H9 (cell line): ENCODE measurements at regions not wholly inside any gene's neighbourhood (a gene's known extent, or its start where the extent isn't known, plus 50 kb on each side); places are given as distances from the start of the nearest gene placed in this dataset.

ENCODE experiments used
- DNase-seq: peaks from one replicate; pipeline ENCODE4 v3.0.0-alpha.2; 2017
- H2AFZ ChIP-seq: one replicate; pipeline ENCODE4 v1.6.1; 2013; ENCODE audit warnings: mild to moderate bottlenecking, low read length, control low read depth, moderate library complexity
- H2AK5ac ChIP-seq: 2 replicates; pipeline ENCODE4 v1.6.1; 2013; ENCODE audit warnings: low read length, control low read depth, mixed read lengths; ENCODE audit not compliant: insufficient read length
- H2BK120ac ChIP-seq: one replicate; pipeline ENCODE4 v1.6.1; 2013; ENCODE audit warnings: low read depth, mild to moderate bottlenecking, low read length, control low read depth, inconsistent platforms; ENCODE audit not compliant: poor library complexity, severe bottlenecking
- H2BK12ac ChIP-seq: 2 replicates; pipeline ENCODE4 v1.6.1; 2013; ENCODE audit warnings: low read length, control low read depth, mixed read lengths, low read depth; ENCODE audit not compliant: insufficient read length
- H2BK15ac ChIP-seq: 2 replicates; pipeline ENCODE4 v1.6.1; 2013; ENCODE audit warnings: low read depth, low read length, control low read depth
- H2BK20ac ChIP-seq: one replicate; pipeline ENCODE4 v1.6.1; 2013; ENCODE audit warnings: low read depth, mild to moderate bottlenecking, low read length, control low read depth, inconsistent platforms; ENCODE audit not compliant: poor library complexity, severe bottlenecking
- H2BK5ac ChIP-seq: 2 replicates; pipeline ENCODE4 v1.6.1; 2013; ENCODE audit warnings: low read length, control low read depth, mixed read lengths; ENCODE audit not compliant: insufficient read length
- H3K14ac ChIP-seq: 2 replicates; pipeline ENCODE4 v1.6.1; 2013; ENCODE audit warnings: low read length, control low read depth; ENCODE audit not compliant: insufficient read depth
- H3K18ac ChIP-seq: 2 replicates; pipeline ENCODE4 v1.6.1; 2013; ENCODE audit warnings: low read depth, mild to moderate bottlenecking, mixed read lengths, low read length, control low read depth; ENCODE audit not compliant: insufficient read length
- H3K23ac ChIP-seq: 2 replicates; pipeline ENCODE4 v1.6.1; 2013; ENCODE audit warnings: low read length, control low read depth, mixed read lengths, low read depth; ENCODE audit not compliant: insufficient read length
- H3K23me2 ChIP-seq: 2 replicates; pipeline ENCODE4 v1.6.1; 2013; ENCODE audit warnings: low read depth, mild to moderate bottlenecking, mixed read lengths, low read length, control low read depth; ENCODE audit not compliant: insufficient read length, poor library complexity, severe bottlenecking
- H3K27ac ChIP-seq: 2 replicates; pipeline ENCODE4 v1.5.1; 2013; ENCODE audit warnings: low read length, control low read depth, mixed read lengths, low read depth; ENCODE audit not compliant: insufficient read length
- H3K27me3 ChIP-seq: 2 replicates; pipeline ENCODE4 v1.6.1; 2013; ENCODE audit warnings: low read length, control low read depth, inconsistent platforms; ENCODE audit not compliant: insufficient read depth
- H3K4ac ChIP-seq: 2 replicates; pipeline ENCODE4 v1.6.1; 2013; ENCODE audit warnings: low read depth, mild to moderate bottlenecking, control low read depth, inconsistent platforms, low read length, moderate library complexity
- H3K4me1 ChIP-seq: 2 replicates; pipeline ENCODE4 v1.6.1; 2013; ENCODE audit warnings: low read length, control low read depth, inconsistent platforms; ENCODE audit not compliant: insufficient read depth
- H3K4me2 ChIP-seq: 2 replicates; pipeline ENCODE4 v1.6.1; 2013; ENCODE audit warnings: low read length, control low read depth, mixed read lengths; ENCODE audit not compliant: insufficient read length, insufficient read depth
- H3K56ac ChIP-seq: 2 replicates; pipeline ENCODE4 v1.6.1; 2013; ENCODE audit warnings: low read depth, mild to moderate bottlenecking, mixed read lengths, low read length, control low read depth; ENCODE audit not compliant: insufficient read length
- H3K79me1 ChIP-seq: 2 replicates; pipeline ENCODE4 v1.6.1; 2013; ENCODE audit warnings: low read depth, mild to moderate bottlenecking, moderate library complexity, low read length, control low read depth, inconsistent platforms; ENCODE audit not compliant: insufficient read depth, poor library complexity, severe bottlenecking
- H3K79me2 ChIP-seq: 2 replicates; pipeline ENCODE4 v1.6.1; 2013; ENCODE audit warnings: low read length, control low read depth, inconsistent platforms; ENCODE audit not compliant: insufficient read depth
- H3K9ac ChIP-seq: 2 replicates; pipeline ENCODE4 v1.6.1; 2013; ENCODE audit warnings: low read length, control low read depth, mixed read lengths; ENCODE audit not compliant: insufficient read length; ENCODE audit errors: extremely low read depth
- H3K9me3 ChIP-seq: one replicate; pipeline ENCODE4 v1.6.1; 2013; ENCODE audit warnings: low read depth, low read length, inconsistent platforms; ENCODE audit not compliant: control insufficient read depth
- H3T11ph ChIP-seq: one replicate; pipeline ENCODE4 v1.6.1; 2013; ENCODE audit warnings: mild to moderate bottlenecking, low read length, control low read depth, inconsistent platforms
- H4K20me1 ChIP-seq: one replicate; pipeline ENCODE4 v1.6.1; 2013; ENCODE audit not compliant: control insufficient read depth, insufficient read length, insufficient read depth
- H4K5ac ChIP-seq: 2 replicates; pipeline ENCODE4 v1.6.1; 2013; ENCODE audit warnings: low read depth, mild to moderate bottlenecking, mixed read lengths, low read length, control low read depth; ENCODE audit not compliant: insufficient read length
- H4K8ac ChIP-seq: replicated peaks from 2 replicates; pipeline ENCODE4 v1.6.1; 2013; ENCODE audit warnings: low read length, control low read depth, mixed read lengths, low read depth; ENCODE audit not compliant: insufficient read length
- H4K91ac ChIP-seq: 2 replicates; pipeline ENCODE4 v1.6.1; 2013; ENCODE audit warnings: low read depth, mild to moderate bottlenecking, moderate library complexity, mixed read lengths, low read length, control low read depth; ENCODE audit not compliant: insufficient read length
- H3K27ac Mint-ChIP-seq, 3 experiments: 2 replicates in 2 of 3; 3 replicates in 1 of 3; pipeline ENCODE4 v1.8.0; 2020 to 2021; ENCODE audit warnings: mixed read lengths in 3 of 3, mild to moderate bottlenecking in 1 of 3, moderate library complexity in 1 of 3
- H3K27me3 Mint-ChIP-seq: 2 replicates; pipeline ENCODE4 v1.8.0; 2021; ENCODE audit warnings: low read depth, mild to moderate bottlenecking, moderate library complexity, mixed read lengths
- H3K36me3 Mint-ChIP-seq, 3 experiments: 2 replicates in 2 of 3; 3 replicates in 1 of 3; pipeline ENCODE4 v1.8.0; 2020 to 2021; ENCODE audit warnings: low read depth in 3 of 3, mixed read lengths in 3 of 3; ENCODE audit not compliant: insufficient read depth in 1 of 3
- H3K4me1 Mint-ChIP-seq, 2 experiments: 2 replicates each; pipeline ENCODE4 v1.8.0; 2020; ENCODE audit warnings: mixed read lengths in 2 of 2
- H3K4me3 Mint-ChIP-seq, 2 experiments: 2 replicates in 1 of 2; 3 replicates in 1 of 2; pipeline ENCODE4 v1.8.0; 2020 to 2021; ENCODE audit warnings: mild to moderate bottlenecking in 2 of 2, mixed read lengths in 2 of 2, moderate library complexity in 1 of 2
- H3K9me3 Mint-ChIP-seq, 2 experiments: 2 replicates in 1 of 2; 3 replicates in 1 of 2; pipeline ENCODE4 v1.8.0; 2020; ENCODE audit warnings: mild to moderate bottlenecking in 2 of 2, mixed read lengths in 2 of 2, moderate library complexity in 1 of 2
- CTCF ChIP-seq: fragments of 200-600 bp; sonication (generic); conservative IDR thresholded peaks from 3 replicates; pipeline ENCODE4 v1.8.0; 2021; ENCODE audit warnings: antibody characterized with exemption, mild to moderate bottlenecking
- WGBS: extraction: QIAGEN DNeasy Blood & Tissue Kit; methylation state at CpG from one replicate; pipeline ENCODE4 v1.1.7; 2013; ENCODE audit warnings: missing lambda C conversion rate, low lambda C conversion rate, mixed read lengths; ENCODE audit not compliant: insufficient read length; ENCODE audit errors: extremely low coverage; 5-methylcytosine and 5-hydroxymethylcytosine counted together

- peaks cover 15% of the 10 kb centered on the region for H3K9me3 ChIP-seq
- H3K9ac ChIP-seq = no peak overlapping the region
- no peak overlapping the region for H3T11ph ChIP-seq
- no peaks in the 10 kb centered on the region for H3K79me2 ChIP-seq
- H4K20me1 ChIP-seq = no peaks in the 10 kb centered on the region
- no peak overlapping the region for H2BK120ac ChIP-seq
- H2BK12ac ChIP-seq = no peak overlapping the region
- no peaks in the 10 kb centered on the region for H3K23me2 ChIP-seq
- Mint-ChIP-seq H3K9me3 (peaks cover 49 to 56% of the 10 kb centered on the region in 2 experiments), H3K27ac (no peak overlapping the region), H3K4me1 (peaks cover 0 to 3% of the 10 kb centered on the region in 2 experiments; a peak in 1 of 4 replicates), H3K27me3 (no peaks in the 10 kb centered on the region), H3K4me3 (no peak overlapping the region), H3K36me3 (no peaks in the 10 kb centered on the region; a peak in 1 of 7 replicates)
- H3K18ac ChIP-seq = no peak overlapping the region
- H3K4ac ChIP-seq = no peak overlapping the region
- no peak overlapping the region for H4K91ac ChIP-seq
- no peak for DNase-seq
- H4K5ac ChIP-seq = no peak overlapping the region
- H3K14ac ChIP-seq = no peak overlapping the region
- H2AK5ac ChIP-seq = no peak overlapping the region
- no peaks in the 10 kb centered on the region for H3K79me1 ChIP-seq
- WGBS = no CpG with 5 or more reads among the region's 1 CpG
- no peaks in the 10 kb centered on the region for H3K4me1 ChIP-seq
- H3K4me2 ChIP-seq = no peak overlapping the region
- no peak overlapping the region for H3K23ac ChIP-seq
- no peaks in the 10 kb centered on the region for H3K27me3 ChIP-seq
- no peak overlapping the region for H4K8ac ChIP-seq
- no peak for TF ChIP-seq CTCF
- no peak overlapping the region for H2BK15ac ChIP-seq
- H2AFZ ChIP-seq = no peak overlapping the region
- H2BK5ac ChIP-seq = no peak overlapping the region
- no peak overlapping the region for H2BK20ac ChIP-seq
- H3K27ac ChIP-seq = no peak overlapping the region
- no peak overlapping the region for H3K56ac ChIP-seq
Measured at GRCh38 chrX:121114691-121115090, 67.3 kb downstream of the GLUD2 start.
